DMS114 treated with DMSO at 0.1 percent for 48 hours (cell line): ENCODE measurements at regions not wholly inside any gene's neighbourhood (a gene's known extent, or its start where the extent isn't known, plus 50 kb on each side); places are given as distances from the start of the nearest gene placed in this dataset.
"Not testable (repeated sequence)": the region's sequence is repeated elsewhere in the genome, so short reads cannot be mapped to it uniquely, and the experiment has no call there.

Source experiments
- DNase-seq: peaks from one replicate; lab custom pipeline; 2025; ENCODE audit not compliant: unreplicated experiment; lab: John Stamatoyannopoulos, UW

GRCh38 chr13:88376760-88377388, 705.7 kb downstream of the SLITRK5 start:
- DNase-seq, result no peak

GRCh38 chr13:88377852-88378251, 706.7 kb downstream of the SLITRK5 start:
- no peak for DNase-seq

- DNase-seq, result no peak
Observed at GRCh38 chr13:88384542-88384941, 713.4 kb downstream of the SLITRK5 start.

- no peak for DNase-seq
Observed at GRCh38 chr13:88395804-88396203, 724.6 kb downstream of the SLITRK5 start.

GRCh38 chr13:88411696-88412095, 740.5 kb downstream of the SLITRK5 start:
- no peak for DNase-seq

GRCh38 chr13:88417801-88418200, 746.6 kb downstream of the SLITRK5 start:
- no peak for DNase-seq

GRCh38 chr13:88424463-88424862, 753.3 kb downstream of the SLITRK5 start:
- no peak for DNase-seq

GRCh38 chr13:88426661-88427060, 755.5 kb downstream of the SLITRK5 start:
- DNase-seq, result no peak

- no peak for DNase-seq
Observed at GRCh38 chr13:88429862-88430261, 758.7 kb downstream of the SLITRK5 start.

- DNase-seq, result no peak
Observed at GRCh38 chr13:88434953-88435352, 763.8 kb downstream of the SLITRK5 start.

- DNase-seq, result no peak
Observed at GRCh38 chr13:88436974-88437373, 765.8 kb downstream of the SLITRK5 start.

- no peak for DNase-seq
Observed at GRCh38 chr13:88450515-88450914, 779.3 kb downstream of the SLITRK5 start.

- no peak for DNase-seq
Observed at GRCh38 chr13:88456151-88456550, 785.0 kb downstream of the SLITRK5 start.

- no peak for DNase-seq
Observed at GRCh38 chr13:88459331-88459730, 788.2 kb downstream of the SLITRK5 start.

GRCh38 chr13:88461272-88462009, 790.3 kb downstream of the SLITRK5 start:
- DNase-seq, result no peak

GRCh38 chr13:88464851-88465250, 793.7 kb downstream of the SLITRK5 start:
- DNase-seq, result no peak

- no peak for DNase-seq
Observed at GRCh38 chr13:88472316-88472715, 801.1 kb downstream of the SLITRK5 start.

- no peak for DNase-seq
Observed at GRCh38 chr13:88483202-88483601, 812.0 kb downstream of the SLITRK5 start.

- no peak for DNase-seq
Observed at GRCh38 chr13:88507909-88508308, 836.7 kb downstream of the SLITRK5 start.

GRCh38 chr13:88512993-88513392, 841.8 kb downstream of the SLITRK5 start:
- DNase-seq, result not testable (repeated sequence)

- DNase-seq, result no peak
Observed at GRCh38 chr13:88526186-88526852, 855.1 kb downstream of the SLITRK5 start.

- DNase-seq, result no peak
Observed at GRCh38 chr13:88526853-88527215, 855.7 kb downstream of the SLITRK5 start.
